Psoas muscle (tissue), 7 donors: ENCODE measurements at regions not wholly inside any gene's neighbourhood (a gene's known extent, or its start where the extent isn't known, plus 50 kb on each side); places are given as distances from the start of the nearest gene placed in this dataset.

Experiments
- ATAC-seq, 4 donors: fragments of 200-7000 bp; cut with Tn5 transposase; one replicate each; pipeline ENCODE4 v1.9.1; 2020; ENCODE audit warnings: moderate library complexity in 3 of 4, mild to moderate bottlenecking in 2 of 4
- DNase-seq, 2 donors: peaks; one replicate each; pipeline ENCODE4 v3.0.0-alpha.2; 2020
- H3K27ac ChIP-seq: fragments of 200-600 bp; one replicate; pipeline ENCODE4 v1.8.0; 2022
- H3K27me3 ChIP-seq, 3 donors: fragments of 200-600 bp in 1 of 3; one replicate each; pipeline versions ENCODE4 v1.6.1 to v1.8.0; 2013 to 2022; ENCODE audit warnings: low read length in 2 of 3, mild to moderate bottlenecking in 2 of 3, moderate library complexity in 1 of 3; ENCODE audit not compliant: insufficient read depth in 3 of 3
- H3K36me3 ChIP-seq, 2 donors: fragments of 200-600 bp in 1 of 2; one replicate each; pipeline versions ENCODE4 v1.6.1 to v1.8.0; 2013 to 2022; ENCODE audit warnings: low read depth in 1 of 2, mild to moderate bottlenecking in 1 of 2, moderate library complexity in 1 of 2; ENCODE audit not compliant: insufficient read depth in 1 of 2
- H3K4me1 ChIP-seq: fragments of 200-600 bp; one replicate; pipeline ENCODE4 v1.8.0; 2022
- H3K4me3 ChIP-seq: fragments of 200-600 bp; one replicate; pipeline ENCODE4 v1.8.0; 2022; ENCODE audit warnings: mild to moderate bottlenecking
- H3K9me3 ChIP-seq: fragments of 200-600 bp; one replicate; pipeline ENCODE4 v1.8.0; 2022
- CTCF ChIP-seq: fragments of 200-600 bp; IDR thresholded peaks from one replicate; pipeline ENCODE4 v1.8.0; 2022; ENCODE audit warnings: antibody characterized with exemption
- WGBS, 3 donors: extraction: QIAGEN DNeasy Blood & Tissue Kit; methylation state at CpG; one replicate each; pipeline versions ENCODE4 v1.1.6 to v1.1.7; 2013; 5-methylcytosine and 5-hydroxymethylcytosine counted together
- intact Hi-C, 2 donors: fragments of 100-400 bp; cut with DNase I; formaldehyde crosslinking; loops; one replicate each; pipeline versions ENCODE4 v1.11.0 to v1.14.2; 2022
- donor health status: healthy with polysubstance abuse.
- donor health status: DM: no; HTN: no; CAD: no; lungs with moderate emphysema.
- donor health status: Bipolar disorder and iron deficiency.
- donor health status: healthy.
- donor health status: DM: yes; HTN: yes; CAD: no.
- donor health status: DM: no; HTN: no; CAD: no.
- donor health status: DM: yes; HTN: yes; CAD: no.

GRCh38 chr2:176467595-176467994 lies 198.4 kb downstream of the MTX2 start:
- intact Hi-C loops, result no loop called here
- no peaks in the 10 kb centered on the region for H3K9me3 ChIP-seq
- no peak overlapping the region for H3K27ac ChIP-seq
- DNase-seq (no peak), ATAC-seq (no peak)
- H3K36me3 ChIP-seq, result no peaks in the 10 kb centered on the region
- peaks cover 0 to 3% (median 0%) of the 10 kb centered on the region in 3 donors for H3K27me3 ChIP-seq
- no peaks in the 10 kb centered on the region for H3K4me1 ChIP-seq
- 88 to 92% (median 90%) methylated on average over 6 of the region's 6 CpGs for WGBS, 3 donors
- TF ChIP-seq CTCF, result no peak
- no peak overlapping the region for H3K4me3 ChIP-seq

GRCh38 chr2:176468457-176469113 lies 199.3 kb downstream of the MTX2 start:
- no peak for TF ChIP-seq CTCF
- Histone ChIP-seq H3K36me3 (no peaks in the 10 kb centered on the region), H3K27me3 (peaks cover 0 to 3% (median 0%) of the 10 kb centered on the region in 3 donors), H3K27ac (no peak overlapping the region), H3K4me3 (no peak overlapping the region), H3K9me3 (no peaks in the 10 kb centered on the region), H3K4me1 (no peaks in the 10 kb centered on the region)
- WGBS, 3 donors, result 91 to 93% (median 92%) methylated on average over 4 of the region's 4 CpGs
- intact Hi-C loops, result no loop called here
- ATAC-seq (no peak), DNase-seq (no peak)

- ATAC-seq, result no peak
Measured at GRCh38 chr2:176470713-176471112, 201.5 kb downstream of the MTX2 start.

GRCh38 chr2:176471949-176472348 lies 202.7 kb downstream of the MTX2 start:
- H3K9me3 ChIP-seq, result no peaks in the 10 kb centered on the region

More at GRCh38 chr2:176470713-176471112, 201.5 kb downstream of the MTX2 start:
- intact Hi-C loops, result no loop called here
- Histone ChIP-seq H3K9me3 (no peaks in the 10 kb centered on the region), H3K4me1 (no peaks in the 10 kb centered on the region), H3K36me3 (no peaks in the 10 kb centered on the region), H3K27me3 (peaks cover 0 to 3% (median 0%) of the 10 kb centered on the region in 3 donors), H3K4me3 (no peak overlapping the region), H3K27ac (no peak overlapping the region)
- WGBS, 3 donors, result 90% methylated on average over 4 of the region's 4 CpGs
- TF ChIP-seq CTCF, result no peak
- DNase-seq, result no peak

More at GRCh38 chr2:176471949-176472348, 202.7 kb downstream of the MTX2 start:
- Histone ChIP-seq H3K4me1 (no peaks in the 10 kb centered on the region), H3K27ac (no peak overlapping the region), H3K27me3 (no peaks in the 10 kb centered on the region), H3K36me3 (no peaks in the 10 kb centered on the region), H3K4me3 (no peak overlapping the region)
- WGBS, 3 donors, result 70 to 80% (median 76%) methylated on average over 2 of the region's 2 CpGs
- ATAC-seq (no peak), DNase-seq (no peak)
- no peak for TF ChIP-seq CTCF
- intact Hi-C loops, result no loop called here
